ENCODE measurements at regions not wholly inside any gene's neighbourhood (a gene's known extent, or its start where the extent isn't known, plus 50 kb on each side); places are given as distances from the start of the nearest gene placed in this dataset.

DNA sequence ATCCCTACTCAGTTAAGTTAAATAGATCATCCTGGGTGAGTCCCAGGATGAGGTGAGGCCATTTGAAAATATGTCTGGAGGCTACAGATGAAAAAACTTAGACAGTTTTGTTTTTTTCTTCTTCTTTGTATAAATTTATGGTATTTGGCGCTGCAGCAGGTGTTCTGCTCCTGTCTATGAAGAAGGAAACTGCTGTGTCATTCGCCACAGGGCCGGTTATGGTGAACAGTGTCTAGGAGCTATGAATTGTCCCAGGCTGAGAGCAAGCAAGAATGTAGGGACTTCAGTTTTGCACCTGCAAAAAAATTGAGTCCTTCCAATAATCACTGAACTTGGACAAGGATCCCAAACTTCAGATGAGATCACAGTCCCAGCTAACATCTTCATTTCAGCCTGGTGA lies 674.3 kb upstream of the RGS18 start:
- H3K27ac ChIP-seq (ENCODE audit: low read depth, low read length), result no peak overlapping the region
- TF ChIP-seq, protein P1, sequence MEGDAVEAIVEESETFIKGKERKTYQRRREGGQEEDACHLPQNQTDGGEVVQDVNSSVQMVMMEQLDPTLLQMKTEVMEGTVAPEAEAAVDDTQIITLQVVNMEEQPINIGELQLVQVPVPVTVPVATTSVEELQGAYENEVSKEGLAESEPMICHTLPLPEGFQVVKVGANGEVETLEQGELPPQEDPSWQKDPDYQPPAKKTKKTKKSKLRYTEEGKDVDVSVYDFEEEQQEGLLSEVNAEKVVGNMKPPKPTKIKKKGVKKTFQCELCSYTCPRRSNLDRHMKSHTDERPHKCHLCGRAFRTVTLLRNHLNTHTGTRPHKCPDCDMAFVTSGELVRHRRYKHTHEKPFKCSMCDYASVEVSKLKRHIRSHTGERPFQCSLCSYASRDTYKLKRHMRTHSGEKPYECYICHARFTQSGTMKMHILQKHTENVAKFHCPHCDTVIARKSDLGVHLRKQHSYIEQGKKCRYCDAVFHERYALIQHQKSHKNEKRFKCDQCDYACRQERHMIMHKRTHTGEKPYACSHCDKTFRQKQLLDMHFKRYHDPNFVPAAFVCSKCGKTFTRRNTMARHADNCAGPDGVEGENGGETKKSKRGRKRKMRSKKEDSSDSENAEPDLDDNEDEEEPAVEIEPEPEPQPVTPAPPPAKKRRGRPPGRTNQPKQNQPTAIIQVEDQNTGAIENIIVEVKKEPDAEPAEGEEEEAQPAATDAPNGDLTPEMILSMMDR (IDR thresholded peaks at IDR 0.05; ENCODE audit: low read depth, low read length), result no peak
- no peak overlapping the region for H3K4me3 ChIP-seq (ENCODE audit: low read depth, low read length)
- H3K27me3 ChIP-seq (ENCODE audit: control insufficient read depth, insufficient read depth, low read length), result no peaks in the 10 kb centered on the region
- DNase-seq (ENCODE audit: low read depth, low spot score), result no peak
- ChIA-PET CTCF (no interaction called here), POLR2A (no interaction called here)
- no peaks in the 10 kb centered on the region for H3K9me3 ChIP-seq (ENCODE audit: control insufficient read depth, insufficient read depth, low read length)

DNA sequence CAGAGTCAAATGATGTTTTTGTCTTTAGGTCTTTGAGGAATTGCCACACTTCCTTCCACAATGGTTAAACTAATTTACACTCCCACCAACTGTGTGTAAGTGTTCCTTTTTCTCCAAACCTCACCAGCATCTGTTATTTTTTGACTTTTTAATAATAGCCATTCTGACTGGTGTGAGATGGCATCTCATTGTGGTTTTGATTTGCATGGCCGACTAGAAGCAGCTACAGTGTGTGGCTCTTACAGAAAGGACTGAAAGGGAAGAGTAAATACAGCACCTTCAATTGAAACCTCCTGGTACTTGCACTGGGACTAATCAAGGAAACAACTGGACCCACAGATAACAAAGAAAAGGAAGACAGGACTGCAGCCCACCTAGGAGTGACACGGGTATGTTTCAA lies 668.0 kb upstream of the RGS18 start:
- Histone ChIP-seq H3K27ac (ENCODE audit: low read depth, low read length) (no peak overlapping the region), H3K4me3 (ENCODE audit: low read depth, low read length) (no peak overlapping the region), H3K9me3 (ENCODE audit: control insufficient read depth, insufficient read depth, low read length) (no peaks in the 10 kb centered on the region), H3K27me3 (ENCODE audit: control insufficient read depth, insufficient read depth, low read length) (no peaks in the 10 kb centered on the region)
- TF ChIP-seq, protein P1 (IDR thresholded peaks at IDR 0.05; ENCODE audit: low read depth, low read length), result no peak
- DNase-seq (ENCODE audit: low read depth, low spot score), result no peak
- ChIA-PET POLR2A (no interaction called here), CTCF (no interaction called here)

DNA sequence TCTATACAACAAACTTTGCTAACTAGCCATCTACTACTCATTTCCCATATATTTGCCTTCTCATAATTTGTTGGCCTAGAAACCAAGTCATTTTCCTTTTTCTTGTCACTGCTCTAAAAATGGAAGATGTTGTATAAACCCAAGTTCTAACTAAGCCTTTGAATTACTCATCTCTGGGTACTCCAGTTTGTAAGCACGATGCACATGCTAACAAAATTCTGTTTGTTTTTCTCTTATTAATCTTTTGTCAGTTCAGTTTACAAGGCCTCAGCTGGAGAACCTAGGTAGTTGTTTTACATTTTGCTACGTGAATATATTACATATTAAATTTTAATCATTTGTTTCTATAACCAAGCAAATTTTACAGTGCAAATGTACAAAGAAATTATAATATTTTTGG lies 663.2 kb upstream of the RGS18 start:
- Histone ChIP-seq H3K27me3 (ENCODE audit: control insufficient read depth, insufficient read depth, low read length) (no peaks in the 10 kb centered on the region), H3K4me3 (ENCODE audit: low read depth, low read length) (no peak overlapping the region), H3K9me3 (ENCODE audit: control insufficient read depth, insufficient read depth, low read length) (no peaks in the 10 kb centered on the region), H3K27ac (ENCODE audit: low read depth, low read length) (no peak overlapping the region)
- CTCF ChIA-PET, result no interaction called here
- no peak for DNase-seq (ENCODE audit: low read depth, low spot score)
- POLR2A ChIA-PET, result no interaction called here
- TF ChIP-seq, protein P1 (IDR thresholded peaks at IDR 0.05; ENCODE audit: low read depth, low read length), result no peak

DNA sequence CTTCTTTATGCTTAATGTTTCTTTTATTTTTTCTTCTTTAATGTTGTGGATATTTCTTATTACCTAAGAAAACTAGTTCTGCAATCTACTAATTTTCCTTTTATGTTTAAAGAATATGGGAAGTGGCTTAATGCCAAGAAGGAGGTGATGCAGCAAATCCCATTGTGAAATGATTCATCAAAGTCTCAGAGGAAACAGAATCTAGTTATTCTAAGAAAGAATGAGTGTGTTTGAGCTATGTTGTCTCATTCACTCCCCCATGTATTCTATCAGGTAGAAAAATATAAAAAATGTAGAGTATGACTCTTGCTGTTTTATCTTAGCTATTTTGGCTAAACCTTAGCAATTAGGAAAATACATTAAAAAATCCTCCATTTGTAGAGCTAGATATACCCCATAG lies 659.9 kb upstream of the RGS18 start:
- H3K4me3 ChIP-seq (ENCODE audit: low read depth, low read length), result no peak overlapping the region
- no peaks in the 10 kb centered on the region for H3K9me3 ChIP-seq (ENCODE audit: control insufficient read depth, insufficient read depth, low read length)
- ChIA-PET CTCF (no interaction called here), POLR2A (no interaction called here)
- H3K27me3 ChIP-seq (ENCODE audit: control insufficient read depth, insufficient read depth, low read length), result no peaks in the 10 kb centered on the region
- TF ChIP-seq, protein P1 (IDR thresholded peaks at IDR 0.05; ENCODE audit: low read depth, low read length), result no peak
- H3K27ac ChIP-seq (ENCODE audit: low read depth, low read length), result no peak overlapping the region
- DNase-seq (ENCODE audit: low read depth, low spot score), result no peak

DNA sequence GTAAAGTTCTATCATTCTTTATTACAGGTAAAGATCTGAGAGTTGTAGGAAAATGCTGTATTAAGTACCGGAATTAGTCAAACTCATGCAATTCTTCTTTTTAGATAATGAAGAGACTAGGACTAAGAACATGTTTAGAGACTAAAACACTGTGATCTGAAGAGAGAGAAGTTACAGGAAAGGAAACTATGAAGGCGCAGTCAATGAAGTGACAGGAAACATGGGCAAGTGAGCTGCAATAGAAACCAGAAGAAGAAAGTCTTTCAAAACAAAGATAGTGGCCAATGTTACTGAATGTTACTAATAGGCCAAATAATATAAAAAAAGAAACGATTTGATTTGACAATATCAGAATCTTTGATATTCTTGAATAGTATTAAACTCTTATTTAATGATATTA lies 659.4 kb upstream of the RGS18 start:
- Histone ChIP-seq H3K9me3 (ENCODE audit: control insufficient read depth, insufficient read depth, low read length) (no peaks in the 10 kb centered on the region), H3K4me3 (ENCODE audit: low read depth, low read length) (no peak overlapping the region), H3K27me3 (ENCODE audit: control insufficient read depth, insufficient read depth, low read length) (no peaks in the 10 kb centered on the region), H3K27ac (ENCODE audit: low read depth, low read length) (no peak overlapping the region)
- DNase-seq (ENCODE audit: low read depth, low spot score), result no peak
- TF ChIP-seq, protein P1 (IDR thresholded peaks at IDR 0.05; ENCODE audit: low read depth, low read length), result no peak
- CTCF ChIA-PET, result no interaction called here
- POLR2A ChIA-PET, result no interaction called here
